ES-I3 (cell line): ENCODE measurements at regions not wholly inside any gene's neighbourhood (a gene's known extent, or its start where the extent isn't known, plus 50 kb on each side); places are given as distances from the start of the nearest gene placed in this dataset.

Source experiments
- H3K36me3 ChIP-seq: 2 replicates; pipeline ENCODE4 v1.6.1; 2013; ENCODE audit warnings: mild to moderate bottlenecking, low read length, control low read depth, moderate library complexity; ENCODE audit not compliant: insufficient read depth
- H3K4me1 ChIP-seq: 2 replicates; pipeline ENCODE4 v1.6.1; 2013; ENCODE audit warnings: mild to moderate bottlenecking, control low read depth, low read length; ENCODE audit not compliant: insufficient read depth
- H3K9ac ChIP-seq: 2 replicates; pipeline ENCODE4 v1.6.1; 2013; ENCODE audit warnings: low read depth, mild to moderate bottlenecking, low read length, moderate library complexity
- H3K9me3 ChIP-seq: 2 replicates; pipeline ENCODE4 v1.6.1; 2013; ENCODE audit warnings: mild to moderate bottlenecking, low read length, moderate library complexity; ENCODE audit not compliant: control insufficient read depth, insufficient read depth

DNA sequence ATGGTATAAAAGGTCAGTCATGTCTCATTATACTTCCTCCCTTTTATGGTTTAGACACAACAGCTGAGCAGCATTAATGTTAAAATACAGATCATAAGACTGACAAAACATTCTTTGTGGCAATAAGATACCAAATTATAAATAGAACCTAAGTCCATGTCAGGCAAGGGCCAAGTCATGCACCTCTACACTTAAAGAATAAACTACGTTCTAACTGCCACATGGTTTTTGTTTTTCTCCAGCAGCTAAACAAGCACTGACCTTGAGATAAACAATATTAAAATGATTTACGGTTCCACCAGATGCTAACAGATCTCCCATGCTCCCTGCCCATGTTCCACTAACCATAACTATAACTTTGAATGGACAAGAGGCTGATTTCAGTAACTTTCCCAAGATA is 368.6 kb upstream of the TFPI start:
- no peaks in the 10 kb centered on the region for H3K4me1 ChIP-seq
- no peaks in the 10 kb centered on the region for H3K36me3 ChIP-seq
- no peak overlapping the region for H3K9ac ChIP-seq
- no peaks in the 10 kb centered on the region for H3K9me3 ChIP-seq

DNA sequence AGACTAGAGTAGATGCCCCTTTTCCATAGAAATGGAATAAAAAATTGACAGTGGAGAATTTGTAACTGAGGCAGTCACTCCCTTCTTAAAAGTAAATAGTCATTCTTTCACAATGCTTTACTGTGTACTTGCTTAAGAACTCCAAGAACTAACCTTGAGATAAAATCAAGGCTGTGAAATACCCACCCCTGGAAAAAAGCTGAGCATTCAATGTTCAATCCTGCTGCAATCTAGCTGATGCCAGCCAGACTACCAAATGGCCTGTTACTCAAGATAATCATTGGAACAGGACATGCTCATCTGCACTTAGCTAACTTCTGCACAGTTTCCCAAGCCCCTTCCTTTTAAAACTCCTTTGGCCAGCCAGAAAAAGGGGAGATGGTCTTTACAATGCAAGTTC is 367.4 kb upstream of the GULP1 start:
- no peaks in the 10 kb centered on the region for H3K36me3 ChIP-seq
- no peaks in the 10 kb centered on the region for H3K4me1 ChIP-seq
- no peak overlapping the region for H3K9ac ChIP-seq
- H3K9me3 ChIP-seq: no peaks in the 10 kb centered on the region

- no peaks in the 10 kb centered on the region for H3K4me1 ChIP-seq
- H3K36me3 ChIP-seq: no peaks in the 10 kb centered on the region
- no peak overlapping the region for H3K9ac ChIP-seq
- no peaks in the 10 kb centered on the region; the same call in 1 of the 2 replicates for H3K9me3 ChIP-seq
Measured at GRCh38 chr2:187934236-187934635, 357.4 kb upstream of the GULP1 start.

- Histone ChIP-seq H3K9me3 (no peaks in the 10 kb centered on the region; the same call in 1 of the 2 replicates), H3K4me1 (no peaks in the 10 kb centered on the region), H3K36me3 (no peaks in the 10 kb centered on the region), H3K9ac (no peak overlapping the region)
Measured at GRCh38 chr2:187934692-187935091, 357.0 kb upstream of the GULP1 start.

DNA sequence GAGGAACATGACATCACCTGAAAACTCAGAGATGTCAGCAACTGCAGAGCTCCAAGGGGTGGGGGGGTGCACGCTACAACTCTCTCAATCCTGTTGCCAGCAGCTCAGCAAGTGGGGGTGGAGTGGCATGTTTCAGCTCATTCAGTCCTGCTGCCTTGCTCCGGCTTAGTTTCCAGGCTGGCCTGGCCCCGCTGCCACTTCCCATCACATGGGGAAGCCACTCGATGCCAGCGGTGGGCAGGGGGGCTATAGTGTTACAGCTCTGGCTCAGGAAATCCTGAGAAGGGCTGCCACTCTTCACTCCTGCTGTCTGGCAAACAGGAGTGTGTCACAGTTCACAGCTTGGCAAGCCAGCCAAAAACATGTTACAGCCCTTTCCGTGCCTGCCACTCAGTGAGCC is 356.5 kb upstream of the GULP1 start:
- Histone ChIP-seq H3K9ac (no peak overlapping the region), H3K4me1 (no peaks in the 10 kb centered on the region), H3K36me3 (no peaks in the 10 kb centered on the region), H3K9me3 (no peaks in the 10 kb centered on the region; the same call in 1 of the 2 replicates)

DNA sequence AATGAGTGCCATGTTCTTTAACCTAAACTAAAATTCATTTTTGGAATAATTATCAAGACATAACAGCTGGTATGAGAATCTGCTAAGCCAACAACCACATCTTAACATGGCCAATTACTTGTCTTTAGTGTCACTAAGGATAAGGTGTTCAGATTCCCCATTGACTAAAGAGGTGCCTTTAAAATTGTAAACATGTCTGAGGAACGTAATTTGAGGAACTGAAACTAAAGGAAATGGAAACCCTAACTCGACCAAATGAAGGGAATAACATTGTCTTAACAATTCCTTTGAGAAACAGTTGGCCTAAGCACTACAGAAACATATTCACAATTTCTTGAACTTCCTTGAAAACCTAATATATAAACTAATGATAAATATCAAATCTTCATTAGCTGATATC is 355.4 kb upstream of the GULP1 start:
- Histone ChIP-seq H3K36me3 (no peaks in the 10 kb centered on the region), H3K9ac (no peak overlapping the region), H3K9me3 (no peaks in the 10 kb centered on the region; the same call in 1 of the 2 replicates), H3K4me1 (no peaks in the 10 kb centered on the region)

DNA sequence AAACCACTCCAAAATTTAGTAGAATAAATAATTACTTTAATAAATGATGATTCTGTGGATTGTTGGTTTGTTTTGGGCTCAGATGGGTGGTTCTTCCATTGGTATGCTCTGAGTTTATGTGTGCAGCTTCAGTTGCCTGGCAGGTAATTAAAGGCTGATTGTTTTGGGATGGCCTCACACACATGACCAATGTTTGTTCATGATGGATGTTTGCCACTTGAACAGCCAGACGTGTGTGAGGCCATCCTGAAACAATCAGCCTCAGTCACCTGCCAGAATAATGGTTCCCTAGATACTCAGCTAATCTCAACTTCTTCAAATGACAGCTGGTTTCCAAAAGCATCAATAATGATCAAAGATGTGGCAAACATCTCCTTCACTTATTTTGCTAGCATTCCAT is 352.5 kb upstream of the GULP1 start:
- Histone ChIP-seq H3K4me1 (no peaks in the 10 kb centered on the region), H3K36me3 (no peaks in the 10 kb centered on the region), H3K9ac (no peak overlapping the region), H3K9me3 (no peaks in the 10 kb centered on the region; the same call in 1 of the 2 replicates)

GRCh38 chr2:187942876-187943275 is 348.8 kb upstream of the GULP1 start:
- H3K9me3 ChIP-seq: no peaks in the 10 kb centered on the region
- H3K4me1 ChIP-seq: no peaks in the 10 kb centered on the region
- H3K36me3 ChIP-seq: no peaks in the 10 kb centered on the region
- no peak overlapping the region for H3K9ac ChIP-seq

DNA sequence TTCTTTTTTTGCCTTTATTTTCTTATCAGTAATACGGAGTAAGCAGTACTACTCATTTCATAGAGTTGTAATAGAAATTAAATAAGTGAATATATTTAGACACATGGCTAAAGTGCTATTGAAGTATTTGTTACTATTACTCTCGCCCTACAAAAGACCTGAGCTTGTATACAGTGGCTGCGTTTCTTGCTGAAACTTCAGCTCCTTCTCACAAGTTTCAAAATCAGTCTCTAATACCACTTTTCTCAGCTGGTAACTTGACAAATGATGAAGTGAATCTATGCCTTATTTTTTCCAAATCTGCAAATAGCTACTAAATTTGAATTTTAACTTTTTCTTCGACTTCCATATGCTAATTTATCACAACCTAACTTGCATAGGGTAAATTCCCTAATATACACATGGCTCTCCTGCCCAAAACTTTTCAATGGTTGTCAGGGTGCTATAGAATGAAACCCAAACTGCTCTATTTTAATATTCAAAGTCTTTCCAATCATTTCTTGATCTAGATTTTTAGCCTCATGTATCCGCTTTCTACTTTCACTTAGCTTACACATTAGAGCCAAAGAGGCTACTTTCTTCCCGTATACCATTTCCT is 347.8 kb upstream of the GULP1 start:
- no peak overlapping the region for H3K9ac ChIP-seq
- no peaks in the 10 kb centered on the region for H3K9me3 ChIP-seq
- no peaks in the 10 kb centered on the region for H3K36me3 ChIP-seq
- H3K4me1 ChIP-seq: no peaks in the 10 kb centered on the region

GRCh38 chr2:187949859-187950258 is 341.8 kb upstream of the GULP1 start:
- Histone ChIP-seq H3K9me3 (no peaks in the 10 kb centered on the region), H3K9ac (no peak overlapping the region), H3K4me1 (no peaks in the 10 kb centered on the region), H3K36me3 (no peaks in the 10 kb centered on the region)

DNA sequence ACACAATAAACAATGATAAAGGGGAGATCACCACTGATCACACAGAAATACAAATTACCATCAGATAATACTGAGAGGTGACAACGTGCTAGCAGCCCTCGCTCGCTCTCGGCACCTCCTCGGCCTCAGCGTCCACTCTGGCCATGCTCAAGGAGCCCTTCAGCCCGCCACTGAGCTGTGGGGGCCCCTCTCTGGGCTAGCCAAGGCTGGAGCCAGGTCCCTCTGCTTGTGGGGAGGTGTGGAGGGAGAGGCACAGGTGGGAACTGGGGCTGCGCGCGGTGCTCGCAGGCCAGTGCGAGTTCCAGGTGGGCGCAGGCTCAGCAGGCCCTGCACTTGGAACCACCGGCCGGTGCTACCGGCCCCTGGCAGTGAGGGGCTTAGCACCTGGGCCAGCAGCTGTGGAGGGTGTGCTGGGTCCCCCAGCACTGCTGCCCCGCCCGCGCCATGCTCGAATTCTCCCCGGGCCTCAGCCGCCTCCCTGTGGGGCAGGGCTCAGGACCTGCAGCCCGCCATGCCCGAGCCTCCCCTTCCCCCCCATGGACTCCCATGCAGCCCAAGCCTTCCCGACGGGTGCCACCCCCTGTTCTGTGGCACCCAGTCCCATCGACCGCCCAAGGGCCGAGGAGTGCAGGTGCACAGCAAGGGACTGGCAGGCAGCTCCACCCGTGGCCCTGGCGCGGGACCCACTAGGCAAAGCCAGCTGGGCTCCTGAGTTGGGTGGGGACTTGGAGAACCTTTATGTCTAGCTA is 340.0 kb upstream of the GULP1 start:
- Histone ChIP-seq H3K9ac (no peak overlapping the region), H3K36me3 (no peaks in the 10 kb centered on the region), H3K9me3 (no peaks in the 10 kb centered on the region), H3K4me1 (no peaks in the 10 kb centered on the region)

DNA sequence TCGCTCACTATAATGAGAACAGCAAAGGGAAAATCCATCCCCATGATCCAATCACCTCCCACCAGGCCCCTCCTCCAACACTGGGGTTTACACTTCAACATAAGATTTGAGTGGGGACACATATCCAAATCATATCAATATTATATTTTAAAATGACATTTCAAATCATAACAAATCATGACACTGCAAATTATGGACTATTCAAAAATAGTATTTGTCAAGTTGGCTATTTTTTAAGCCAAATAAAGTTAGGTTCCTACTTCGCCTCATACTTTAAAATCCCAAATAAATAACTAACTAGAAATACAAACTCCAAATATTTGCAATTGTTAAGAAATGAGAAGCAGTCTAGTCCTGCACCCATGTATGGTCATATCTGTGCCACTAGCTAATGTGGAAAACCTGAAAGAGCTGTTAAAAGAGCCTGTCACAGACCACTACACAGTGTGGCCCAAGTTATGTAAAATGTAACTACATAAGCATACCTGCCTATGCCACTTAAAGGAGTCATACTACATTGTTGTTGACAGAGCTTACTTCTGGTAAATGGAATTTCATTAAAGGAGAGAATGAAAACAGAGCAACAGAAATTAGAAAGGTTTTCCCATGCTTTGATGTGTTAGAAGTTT is 334.7 kb upstream of the GULP1 start:
- Histone ChIP-seq H3K4me1 (no peaks in the 10 kb centered on the region), H3K9me3 (no peaks in the 10 kb centered on the region), H3K9ac (no peak overlapping the region), H3K36me3 (no peaks in the 10 kb centered on the region)

DNA sequence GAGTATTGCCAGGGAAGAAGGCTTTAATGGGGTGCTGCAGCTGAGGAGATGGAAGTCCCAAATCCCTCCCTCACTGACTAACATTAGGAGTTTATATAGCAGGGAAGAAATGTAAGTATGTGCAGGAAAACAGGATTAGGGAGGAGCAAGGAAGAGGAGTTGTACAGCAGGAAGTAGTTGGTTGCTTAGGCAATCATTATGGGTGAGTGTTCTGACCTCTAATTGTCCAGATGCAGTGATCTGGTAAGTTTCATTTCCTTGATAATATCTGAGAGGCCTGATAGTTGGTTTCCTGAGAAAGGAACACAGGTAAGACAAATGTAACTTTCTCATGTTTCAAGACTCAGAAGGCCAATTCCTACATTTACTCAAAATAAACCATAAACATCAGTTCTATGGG is 331.9 kb upstream of the GULP1 start:
- Histone ChIP-seq H3K4me1 (peaks cover 5% of the 10 kb centered on the region; the same call in 1 of the 2 replicates), H3K9ac (no peak overlapping the region), H3K36me3 (no peaks in the 10 kb centered on the region), H3K9me3 (no peaks in the 10 kb centered on the region)

- Histone ChIP-seq H3K4me1 (peaks cover 5% of the 10 kb centered on the region; the same call in 1 of the 2 replicates), H3K36me3 (no peaks in the 10 kb centered on the region), H3K9me3 (no peaks in the 10 kb centered on the region), H3K9ac (no peak overlapping the region; the same call in 1 of the 2 replicates)
Measured at GRCh38 chr2:187962538-187962937, 329.1 kb upstream of the GULP1 start.

GRCh38 chr2:187964746-187965145 is 326.9 kb upstream of the GULP1 start:
- no peaks in the 10 kb centered on the region for H3K9me3 ChIP-seq
- H3K9ac ChIP-seq: no peak overlapping the region
- H3K4me1 ChIP-seq: peaks cover 5% of the 10 kb centered on the region; the same call in 1 of the 2 replicates
- no peaks in the 10 kb centered on the region for H3K36me3 ChIP-seq
